Progenitor cell of endocrine pancreas (in vitro differentiated cells): ENCODE measurements at regions not wholly inside any gene's neighbourhood (a gene's known extent, or its start where the extent isn't known, plus 50 kb on each side); places are given as distances from the start of the nearest gene placed in this dataset.
"Not testable (repeated sequence)": the region's sequence is repeated elsewhere in the genome, so short reads cannot be mapped to it uniquely, and the experiment has no call there.

ENCODE experiments used
- DNase-seq: peaks from one replicate; pipeline ENCODE4 v3.0.0; 2021; ENCODE audit warnings: low spot score; ENCODE audit not compliant: unreplicated experiment
- H3K27ac Mint-ChIP-seq: 2 replicates; pipeline ENCODE4 v1.8.0; 2021; ENCODE audit warnings: mild to moderate bottlenecking, moderate library complexity, mixed read lengths
- H3K27me3 Mint-ChIP-seq: 2 replicates; pipeline ENCODE4 v1.8.0; 2021; ENCODE audit warnings: mixed read lengths
- H3K36me3 Mint-ChIP-seq: 2 replicates; pipeline ENCODE4 v1.8.0; 2022; ENCODE audit warnings: mixed read lengths; ENCODE audit not compliant: insufficient read depth
- H3K4me1 Mint-ChIP-seq: 2 replicates; pipeline ENCODE4 v1.8.0; 2021; ENCODE audit warnings: low read depth, mixed read lengths
- H3K4me3 Mint-ChIP-seq: 2 replicates; pipeline ENCODE4 v1.8.0; 2021; ENCODE audit warnings: low read depth, mild to moderate bottlenecking, moderate library complexity, mixed read lengths
- H3K9me3 Mint-ChIP-seq: 2 replicates; pipeline ENCODE4 v1.8.0; 2021; ENCODE audit warnings: low read depth, mixed read lengths
- CTCF ChIP-seq: fragments of 200-600 bp; sonication (generic); IDR thresholded peaks from one replicate; pipeline ENCODE4 v1.5.0; 2021; ENCODE audit warnings: antibody characterized with exemption, mild to moderate bottlenecking; ENCODE audit not compliant: unreplicated experiment

- Mint-ChIP-seq H3K27me3 (peaks cover 6% of the 10 kb centered on the region), H3K27ac (no peak overlapping the region), H3K9me3 (no peaks in the 10 kb centered on the region), H3K4me3 (no peak overlapping the region), H3K36me3 (no peaks in the 10 kb centered on the region), H3K4me1 (no peaks in the 10 kb centered on the region)
- TF ChIP-seq CTCF, result no peak
- DNase-seq, result no peak
Measured at GRCh38 chr2:159880729-159881128, 82.7 kb upstream of the CD302 start.

GRCh38 chr2:159879051-159879604 is 81.1 kb upstream of the CD302 start:
- DNase-seq, result no peak
- no peaks in the 10 kb centered on the region for H3K4me1 Mint-ChIP-seq
- H3K27ac Mint-ChIP-seq, result no peak overlapping the region
- no peaks in the 10 kb centered on the region for H3K36me3 Mint-ChIP-seq
- no peak for TF ChIP-seq CTCF
- no peaks in the 10 kb centered on the region for H3K9me3 Mint-ChIP-seq
- H3K27me3 Mint-ChIP-seq, result peaks cover 3% of the 10 kb centered on the region
- H3K4me3 Mint-ChIP-seq, result no peak overlapping the region

DNA sequence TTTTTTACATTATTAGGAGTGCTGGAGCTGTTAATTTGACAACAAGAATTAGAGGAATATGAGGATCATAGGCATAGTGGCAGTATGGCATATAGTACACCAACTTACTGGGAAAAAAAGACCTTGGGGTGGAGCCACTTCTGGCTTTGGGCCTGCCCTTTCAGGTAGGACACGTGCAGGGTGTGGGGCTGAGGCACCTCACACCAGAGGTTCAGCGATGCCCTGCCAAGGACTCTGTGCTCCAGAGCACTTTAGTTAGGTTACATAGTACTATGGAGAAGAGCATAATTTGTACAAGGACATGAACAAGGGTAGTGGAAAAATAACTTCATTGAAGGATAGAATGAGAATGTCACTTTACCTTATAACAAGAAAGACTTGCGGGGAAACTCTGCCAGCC is 77.1 kb upstream of the CD302 start:
- Mint-ChIP-seq H3K4me1 (no peaks in the 10 kb centered on the region), H3K27ac (no peak overlapping the region), H3K36me3 (no peaks in the 10 kb centered on the region), H3K27me3 (no peaks in the 10 kb centered on the region), H3K4me3 (no peak overlapping the region), H3K9me3 (no peaks in the 10 kb centered on the region)
- no peak for TF ChIP-seq CTCF
- no peak for DNase-seq

DNA sequence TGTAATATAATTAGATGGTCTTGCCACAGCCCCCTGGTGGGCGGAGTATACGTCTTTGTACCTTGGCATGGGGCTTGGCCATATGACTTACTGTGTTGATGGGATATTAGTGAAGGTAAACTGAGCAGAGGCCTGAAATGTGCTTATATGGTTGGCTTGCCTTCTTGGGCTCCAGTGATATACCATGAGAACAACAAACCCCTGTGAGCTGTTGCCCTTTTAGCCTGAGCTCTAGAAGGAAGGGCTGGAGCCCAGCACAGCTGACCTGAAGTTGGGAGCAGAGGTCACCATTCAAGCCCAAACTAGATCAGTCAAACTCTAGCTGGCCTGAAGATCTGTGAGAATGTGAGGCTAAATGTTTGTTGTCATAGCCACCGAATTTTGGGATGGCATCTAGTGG is 75.2 kb upstream of the CD302 start:
- no peaks in the 10 kb centered on the region for H3K36me3 Mint-ChIP-seq
- no peaks in the 10 kb centered on the region for H3K27me3 Mint-ChIP-seq
- TF ChIP-seq CTCF, result peak; percentile 23
- no peak overlapping the region for H3K4me3 Mint-ChIP-seq
- no peaks in the 10 kb centered on the region for H3K9me3 Mint-ChIP-seq
- no peak for DNase-seq
- H3K4me1 Mint-ChIP-seq, result no peaks in the 10 kb centered on the region
- peak overlapping the region; percentile 18 for H3K27ac Mint-ChIP-seq

- Mint-ChIP-seq H3K36me3 (no peaks in the 10 kb centered on the region), H3K27ac (no peak overlapping the region), H3K27me3 (no peaks in the 10 kb centered on the region), H3K4me1 (peaks cover 8% of the 10 kb centered on the region), H3K4me3 (no peak overlapping the region), H3K9me3 (no peaks in the 10 kb centered on the region)
- no peak for TF ChIP-seq CTCF
- DNase-seq, result no peak
Measured at GRCh38 chr2:159872353-159872752, 74.3 kb upstream of the CD302 start.

DNA sequence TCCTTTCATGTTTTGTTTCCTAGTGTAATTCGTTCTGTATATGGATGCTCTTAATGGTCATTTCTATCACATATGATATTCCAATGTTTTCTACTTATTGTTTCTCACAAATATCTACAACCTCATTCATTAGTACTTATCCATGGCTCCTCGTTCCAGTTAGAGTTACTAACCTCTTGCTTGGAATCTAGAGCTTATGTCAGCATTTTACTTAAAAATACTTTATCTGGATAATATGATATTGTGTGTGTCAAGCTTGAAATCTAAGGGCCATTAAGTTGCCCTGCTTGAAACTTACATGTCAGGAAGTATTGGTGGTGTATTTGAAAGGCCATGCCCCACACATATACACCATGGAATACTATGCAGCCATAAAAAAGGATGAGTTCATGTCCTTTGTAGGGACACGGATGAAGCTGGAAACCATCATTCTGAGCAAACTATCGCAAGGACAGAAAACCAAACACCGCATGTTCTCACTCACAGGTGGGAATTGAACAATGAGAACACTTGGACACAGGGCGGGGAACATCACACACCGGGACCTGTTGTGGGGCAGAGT is 70.7 kb upstream of the CD302 start:
- H3K27me3 Mint-ChIP-seq, H3K9me3 Mint-ChIP-seq, H3K27ac Mint-ChIP-seq, DNase-seq, H3K36me3 Mint-ChIP-seq, H3K4me3 Mint-ChIP-seq: not testable (repeated sequence)
- H3K4me1 Mint-ChIP-seq, result peaks cover 17% of the 10 kb centered on the region
